Dedifferentiated amniotic fluid mesenchymal stem cell (primary cell): ENCODE measurements at regions not wholly inside any gene's neighbourhood (a gene's known extent, or its start where the extent isn't known, plus 50 kb on each side); places are given as distances from the start of the nearest gene placed in this dataset.
"Not testable (repeated sequence)": the region's sequence is repeated elsewhere in the genome, so short reads cannot be mapped to it uniquely, and the experiment has no call there.

Source experiments
- DNase-seq: peaks from one replicate; pipeline ENCODE4 v3.0.0-alpha.2; 2016; ENCODE audit errors: extremely low spot score

DNA sequence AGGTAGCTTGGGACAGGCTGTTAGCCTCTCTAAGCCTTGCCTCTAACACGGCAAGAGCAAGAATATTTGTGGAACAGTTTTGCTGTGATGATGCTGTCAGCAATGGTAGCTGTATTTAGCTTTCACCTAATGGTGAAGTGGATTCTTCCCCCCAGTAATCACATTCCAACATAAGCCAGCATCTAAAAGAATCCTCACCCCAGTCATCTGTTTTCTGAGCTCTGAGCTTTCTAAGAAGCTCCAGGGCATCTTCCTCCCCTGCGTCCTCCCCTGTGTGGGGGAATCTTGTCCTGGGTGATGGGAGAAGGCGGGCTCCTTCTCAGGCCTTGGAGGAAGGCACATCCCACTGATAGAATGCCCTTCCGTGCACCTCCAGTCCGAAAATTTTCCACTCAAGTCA lies 367.6 kb downstream of the BRD1 start:
- no peak for DNase-seq

DNA sequence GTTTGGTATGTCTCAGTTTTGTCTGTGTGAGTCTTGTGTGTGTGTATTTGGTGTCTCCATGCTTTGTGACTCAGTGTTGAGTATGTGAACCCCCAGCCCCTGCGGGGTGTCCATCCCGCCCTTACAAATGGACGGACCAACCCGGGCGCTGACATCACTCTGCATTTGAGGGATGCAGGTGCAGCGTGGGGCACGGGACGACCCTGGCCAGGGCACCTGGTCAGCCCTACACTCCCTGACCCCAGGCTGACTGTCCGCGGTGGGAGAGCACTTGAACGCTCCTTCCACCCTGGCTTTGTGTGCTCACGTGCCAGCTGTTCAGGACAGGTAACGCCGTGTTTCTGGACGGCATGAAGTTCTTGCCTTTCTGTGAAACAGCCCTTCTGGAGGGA lies 369.0 kb downstream of the BRD1 start:
- DNase-seq = no peak

DNA sequence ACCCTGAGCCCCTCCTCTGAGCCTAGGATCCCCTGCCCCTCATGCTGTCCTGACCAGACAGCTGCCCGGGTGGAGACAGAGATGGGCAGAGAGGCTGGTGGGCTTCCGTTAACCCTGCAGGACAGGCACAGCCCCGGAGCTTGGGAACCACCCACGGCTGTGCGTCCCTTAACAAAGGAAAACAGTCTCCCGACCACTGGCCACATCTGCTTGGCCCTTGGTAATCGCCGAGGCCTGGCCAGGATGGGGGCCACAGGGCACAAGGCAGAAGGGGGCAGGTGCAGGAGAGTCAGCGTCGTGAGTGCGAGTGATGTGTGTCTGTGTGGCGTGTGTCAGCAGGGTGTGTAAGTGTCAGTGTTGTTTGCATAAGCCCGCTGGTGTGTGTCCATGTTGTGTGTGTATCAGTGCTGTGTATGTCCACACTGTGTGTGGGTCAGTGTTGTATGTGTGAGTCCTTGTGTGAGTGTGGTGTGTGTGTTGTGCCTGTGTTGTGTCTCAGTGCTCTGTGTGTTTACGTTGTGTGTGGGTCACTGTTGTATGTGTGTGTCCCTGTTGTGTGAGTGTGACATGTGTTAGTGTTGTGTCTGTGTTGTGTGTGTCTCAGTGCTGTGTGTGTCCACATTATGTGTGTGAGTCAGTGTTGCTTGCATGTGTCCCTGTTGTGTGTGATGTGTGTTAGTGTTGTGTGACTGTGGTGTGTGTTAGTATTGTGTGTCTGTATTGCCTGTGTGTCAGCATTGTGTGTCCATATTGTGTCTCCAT lies 369.5 kb downstream of the BRD1 start:
- no peak for DNase-seq

DNA sequence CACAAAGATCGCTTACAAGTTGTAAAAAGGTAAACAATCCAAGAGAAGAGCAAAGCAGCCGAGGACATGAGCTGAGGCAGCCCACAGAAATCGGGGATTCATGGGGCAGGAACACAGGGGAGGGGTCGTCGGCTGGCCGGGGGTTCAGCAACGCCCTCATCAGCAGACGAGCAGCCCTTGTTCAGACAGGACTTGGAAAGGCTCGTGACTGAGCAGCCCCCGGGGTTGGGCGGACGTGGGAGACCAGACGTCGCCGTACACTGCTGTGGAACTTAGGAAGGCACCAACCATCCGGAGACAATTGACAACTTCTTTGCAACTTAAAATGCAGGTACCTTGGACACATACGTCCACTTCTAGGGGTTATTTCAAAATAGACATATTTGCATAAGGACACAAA lies 370.5 kb downstream of the BRD1 start:
- DNase-seq = no peak

DNA sequence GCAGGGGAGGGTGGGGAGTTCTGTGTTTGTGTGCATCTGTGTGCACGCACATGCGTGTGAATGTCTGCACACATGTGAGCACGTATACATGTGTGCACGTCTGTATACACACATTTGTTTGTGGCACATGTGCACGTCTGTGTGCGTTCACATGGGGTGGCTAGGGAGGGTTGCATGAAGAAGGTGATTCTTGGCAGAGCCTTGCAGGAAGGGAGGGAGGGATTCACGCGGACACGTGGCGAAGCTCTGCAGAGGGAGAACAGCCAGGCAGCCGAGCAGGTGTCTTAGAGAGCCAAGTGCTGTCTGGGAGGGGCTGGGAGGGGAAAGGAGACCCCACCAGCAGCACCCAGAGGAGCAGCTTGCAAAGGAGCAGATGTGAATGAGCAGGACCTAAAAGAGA lies 372.1 kb downstream of the BRD1 start:
- no peak for DNase-seq

DNA sequence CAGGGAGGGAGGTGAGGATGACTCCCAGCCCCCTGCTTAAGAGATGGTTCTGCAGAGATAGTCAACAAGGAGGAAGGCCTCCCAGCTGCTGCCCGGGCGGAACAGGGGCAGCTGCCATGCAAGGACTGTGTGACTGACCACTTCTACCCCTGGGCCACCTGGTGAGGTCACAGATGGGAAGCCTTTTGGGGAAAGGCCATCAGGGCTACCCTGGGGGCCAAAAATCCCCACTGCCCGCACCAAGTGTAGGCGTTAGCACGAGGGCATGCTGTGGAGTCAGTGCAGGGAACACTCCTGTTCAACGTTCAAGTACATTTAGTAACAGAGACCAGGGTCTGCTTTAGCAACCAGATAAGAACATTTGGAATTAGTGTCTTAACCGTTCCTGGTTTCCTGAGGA lies 372.9 kb downstream of the BRD1 start:
- DNase-seq = no peak

DNA sequence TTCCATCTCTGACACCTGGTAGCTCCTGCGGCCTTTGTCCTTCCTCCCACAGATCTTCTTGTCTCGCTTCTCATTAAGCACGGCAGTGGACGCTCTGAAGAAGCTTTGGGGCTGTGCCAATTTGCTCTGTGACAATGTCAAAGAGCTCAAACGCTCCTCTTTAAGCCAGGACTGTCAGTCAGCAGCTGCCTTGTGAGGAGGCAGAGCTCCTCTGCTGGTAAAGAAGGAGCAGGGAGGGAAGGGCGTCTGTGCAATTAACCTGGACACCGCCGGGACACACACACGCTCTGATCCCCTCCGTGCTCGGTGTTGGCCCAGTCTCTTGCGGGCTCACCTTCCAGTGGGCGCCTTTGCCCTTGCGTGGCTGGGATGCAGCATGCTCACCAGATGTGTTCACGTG lies 373.9 kb downstream of the BRD1 start:
- DNase-seq = no peak

DNA sequence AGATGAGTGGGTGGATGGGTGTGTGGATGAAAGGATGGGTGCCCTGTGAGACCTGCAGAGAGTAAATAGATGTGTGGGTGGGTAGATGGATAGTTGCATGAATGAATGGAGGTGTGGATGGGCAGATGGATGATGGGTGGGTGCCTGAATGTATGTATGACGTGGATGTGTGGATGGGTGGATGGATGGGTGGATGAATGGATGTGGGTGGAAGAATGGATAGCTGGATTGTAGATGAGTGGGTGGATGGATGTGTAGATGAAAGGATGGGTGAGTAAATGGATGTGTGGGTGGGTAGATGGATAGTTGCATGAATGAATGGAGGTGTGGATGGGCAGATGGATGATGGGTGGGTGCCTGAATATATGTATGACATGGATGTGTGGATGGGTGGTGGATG lies 374.7 kb downstream of the BRD1 start:
- DNase-seq = not testable (repeated sequence)

DNA sequence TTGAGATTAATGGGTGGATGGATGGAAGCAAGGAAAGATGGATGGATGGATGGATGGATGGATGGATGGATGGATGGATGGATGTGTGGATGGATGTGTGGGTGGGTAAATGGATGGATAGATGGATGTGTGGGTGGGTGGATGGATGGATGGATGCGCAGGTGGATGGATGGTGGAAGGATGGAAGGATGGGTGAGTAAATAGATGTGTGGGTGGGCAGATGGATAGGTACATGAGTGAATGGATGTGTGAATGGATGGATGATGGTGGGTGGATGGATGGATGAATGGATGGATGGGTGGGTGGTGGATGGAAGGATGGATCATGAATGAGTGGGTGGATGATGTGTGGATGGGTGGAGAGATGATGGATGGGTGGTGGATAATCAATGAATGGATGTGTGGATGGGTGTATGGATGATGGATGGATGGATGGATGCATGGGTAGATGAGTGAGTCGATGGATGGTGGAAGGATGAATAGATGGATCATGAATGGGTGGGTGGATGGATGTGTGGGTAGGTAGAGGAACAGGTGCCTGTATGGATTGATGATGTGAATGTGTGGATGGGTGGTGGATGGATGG lies 375.2 kb downstream of the BRD1 start:
- no peak for DNase-seq

DNA sequence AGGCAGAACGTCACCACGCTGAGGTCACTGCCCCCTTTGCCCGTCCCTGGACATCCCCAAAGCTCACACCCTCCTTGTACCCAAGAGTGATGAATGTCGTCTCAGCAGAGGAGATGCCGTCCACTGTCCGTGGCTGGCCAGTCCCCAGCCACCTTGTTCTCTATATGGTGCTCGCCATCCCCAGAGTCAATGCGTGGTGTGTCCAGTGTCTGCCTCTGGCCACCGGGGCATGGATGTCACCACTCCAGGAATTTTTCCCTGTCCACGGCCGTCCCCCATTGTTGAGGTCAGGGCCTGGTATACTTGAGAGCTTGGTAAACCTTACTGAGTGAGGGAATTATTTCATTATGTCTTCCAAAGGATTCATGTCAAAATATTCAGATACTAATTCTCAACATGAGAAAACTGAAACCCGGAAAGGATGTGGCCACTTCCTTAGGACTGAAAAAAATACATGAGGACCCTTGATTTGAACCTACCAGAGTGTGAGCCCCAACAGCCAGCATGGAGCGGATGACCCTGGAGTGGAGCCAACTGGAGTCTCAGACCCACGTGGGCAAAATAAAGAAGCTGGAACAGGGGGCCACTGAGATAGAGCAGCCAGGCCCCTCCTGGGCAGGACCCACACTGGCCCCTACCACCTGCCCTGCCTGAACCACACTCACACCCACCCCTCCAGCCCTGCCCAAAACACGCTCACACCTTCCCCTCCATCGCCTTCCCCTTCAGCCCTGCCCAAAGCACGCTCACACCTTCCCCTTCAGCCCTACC lies 376.4 kb downstream of the BRD1 start:
- no peak for DNase-seq

DNA sequence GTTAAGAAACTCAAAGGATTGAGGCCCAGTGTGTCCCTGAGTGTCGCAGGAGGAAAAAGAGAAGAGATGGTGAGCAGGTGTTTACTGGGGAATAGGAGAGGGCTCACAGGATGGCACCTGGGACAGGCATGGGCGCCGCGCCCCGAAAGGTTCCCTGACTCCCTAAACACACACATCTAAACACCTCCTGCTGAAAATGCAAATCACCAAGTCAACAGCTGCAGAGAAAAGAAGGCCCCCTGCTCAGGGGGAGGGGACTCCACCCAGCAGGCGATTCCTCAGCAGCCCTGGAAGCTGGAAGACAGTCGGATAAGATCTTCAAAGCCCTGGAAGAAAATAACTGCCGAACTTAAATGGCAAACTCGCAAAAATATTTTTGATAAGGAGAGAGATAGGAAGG lies 377.2 kb downstream of the BRD1 start:
- no peak for DNase-seq

DNA sequence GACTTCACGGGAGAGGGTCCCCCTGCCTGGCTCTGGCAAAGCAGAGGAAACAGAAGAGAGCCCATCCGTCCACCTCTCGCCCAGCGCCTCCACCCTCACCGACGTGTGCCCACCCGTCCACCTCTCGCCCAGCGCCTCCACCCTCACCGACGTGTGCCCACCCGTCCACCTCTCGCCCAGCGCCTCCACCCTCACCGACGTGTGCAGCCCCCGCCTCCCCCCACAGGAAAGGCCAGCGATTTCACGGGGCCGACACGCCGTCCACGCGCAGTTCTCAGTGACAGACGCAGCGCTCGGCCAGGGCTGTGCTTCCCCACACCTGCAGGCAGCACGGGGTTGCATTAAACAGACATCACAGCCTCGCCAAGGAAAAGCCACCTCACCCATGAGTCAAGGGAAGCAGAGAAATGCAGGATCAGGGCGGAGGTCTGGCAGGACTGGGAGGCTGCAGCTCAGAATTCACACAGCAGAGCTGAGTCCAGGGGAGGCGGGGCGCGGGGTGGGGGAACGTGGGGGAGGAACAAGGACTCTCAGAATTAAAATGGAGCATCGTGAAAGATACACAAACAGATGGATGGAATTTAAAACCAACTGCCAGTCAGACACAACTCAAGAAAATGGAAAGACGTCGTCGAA lies 377.7 kb downstream of the BRD1 start:
- DNase-seq = no peak

DNA sequence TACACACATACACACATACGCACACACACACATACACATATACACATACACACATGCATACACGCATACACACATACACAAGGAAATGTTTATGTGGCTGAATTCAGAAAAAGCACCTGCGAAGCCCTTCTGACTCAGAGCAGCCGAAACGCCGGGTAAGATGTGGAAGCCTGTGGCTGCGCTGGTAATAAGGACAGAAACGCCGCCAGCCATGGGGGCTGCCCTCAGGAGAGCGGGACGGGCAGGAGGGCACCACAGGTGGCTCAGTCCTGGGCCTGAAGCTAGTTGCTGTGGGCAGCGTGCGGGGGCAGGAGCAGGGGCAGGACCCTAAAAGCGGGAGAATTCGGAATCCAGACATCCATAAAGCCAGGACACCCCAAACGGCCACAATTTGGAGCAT lies 378.3 kb downstream of the BRD1 start:
- DNase-seq = no peak

DNA sequence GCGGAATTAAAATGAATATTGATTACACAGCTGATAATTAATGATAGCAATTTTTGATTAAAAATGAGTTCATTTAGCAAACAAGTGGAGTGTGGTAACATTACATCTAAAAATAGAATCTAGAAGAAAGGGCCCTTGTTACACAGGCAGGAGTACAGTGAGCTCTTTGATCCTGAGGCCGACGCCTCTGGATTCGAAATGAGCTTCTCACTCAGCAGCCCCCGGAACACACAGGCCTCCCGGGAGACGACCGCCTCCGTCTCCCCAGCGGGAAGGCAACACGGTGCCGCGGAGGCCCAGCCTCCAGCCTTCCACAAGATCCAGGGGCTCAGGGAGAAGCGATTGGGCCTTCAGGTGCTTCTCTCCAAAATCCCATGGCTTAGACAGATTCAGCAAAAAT lies 379.1 kb downstream of the BRD1 start:
- DNase-seq = no peak

DNA sequence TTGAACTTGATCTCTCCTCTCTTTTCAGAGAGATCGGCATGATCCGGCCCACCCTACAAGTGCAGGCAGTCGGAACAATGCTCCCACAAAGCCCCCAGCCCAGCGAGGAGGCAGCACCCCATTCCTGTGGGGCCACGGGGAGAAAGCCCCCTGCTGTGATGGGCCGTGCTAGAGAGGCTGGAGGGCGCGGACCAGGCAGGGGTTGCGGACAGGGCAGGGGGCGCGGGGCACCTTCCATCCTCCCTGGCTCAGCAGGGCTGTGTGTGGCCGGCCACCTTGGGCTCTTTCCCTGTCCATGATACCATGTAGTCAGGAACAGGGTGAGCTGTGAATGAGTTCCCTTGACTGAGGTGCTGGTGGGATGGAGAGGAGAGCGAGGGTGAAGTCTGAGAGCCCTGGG lies 379.8 kb downstream of the BRD1 start:
- DNase-seq = no peak

DNA sequence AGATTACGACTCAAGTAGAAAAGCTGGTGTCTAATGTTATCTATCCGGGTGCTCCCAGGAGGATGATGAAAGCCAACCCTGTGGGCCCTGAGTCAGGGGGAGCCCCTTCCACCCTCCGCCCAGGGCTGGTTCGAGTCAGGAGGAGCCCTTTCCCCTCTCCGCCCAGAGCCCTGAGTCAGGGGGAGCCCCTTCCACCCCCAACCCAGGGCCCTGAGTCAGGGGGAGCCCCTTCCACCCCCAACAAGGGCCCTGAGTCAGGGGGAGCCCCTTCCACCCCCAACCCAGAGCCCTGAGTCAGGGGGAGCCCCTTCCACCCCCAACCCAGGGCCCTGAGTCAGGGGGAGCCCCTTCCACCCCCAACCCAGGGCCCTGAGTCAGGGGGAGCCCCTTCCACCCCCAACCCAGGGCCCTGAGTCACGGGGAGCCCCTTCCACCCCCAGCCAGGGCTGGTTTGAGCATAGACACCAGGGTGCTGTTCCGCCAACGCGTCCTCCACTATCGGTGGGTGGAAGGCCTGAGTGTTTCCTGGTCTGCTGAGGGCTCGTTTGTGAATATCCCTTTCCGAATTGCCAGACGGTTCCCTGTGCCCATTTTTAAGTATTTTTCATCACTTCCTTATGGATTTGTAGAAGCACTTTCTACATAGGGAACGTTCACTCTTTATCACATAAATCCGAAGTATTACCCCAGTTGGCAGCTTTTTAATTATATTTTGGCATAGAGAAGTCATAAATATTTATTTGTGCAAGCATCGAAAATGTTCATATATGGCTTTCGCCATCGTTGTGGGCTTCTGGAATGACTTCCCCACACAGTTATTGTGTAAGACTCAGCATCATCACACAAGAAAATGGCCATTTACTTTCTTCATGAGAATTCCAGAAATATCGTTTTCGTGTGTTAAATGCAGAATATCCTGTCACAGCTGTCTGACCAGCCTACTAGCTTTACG lies 380.6 kb downstream of the BRD1 start:
- DNase-seq = no peak

DNA sequence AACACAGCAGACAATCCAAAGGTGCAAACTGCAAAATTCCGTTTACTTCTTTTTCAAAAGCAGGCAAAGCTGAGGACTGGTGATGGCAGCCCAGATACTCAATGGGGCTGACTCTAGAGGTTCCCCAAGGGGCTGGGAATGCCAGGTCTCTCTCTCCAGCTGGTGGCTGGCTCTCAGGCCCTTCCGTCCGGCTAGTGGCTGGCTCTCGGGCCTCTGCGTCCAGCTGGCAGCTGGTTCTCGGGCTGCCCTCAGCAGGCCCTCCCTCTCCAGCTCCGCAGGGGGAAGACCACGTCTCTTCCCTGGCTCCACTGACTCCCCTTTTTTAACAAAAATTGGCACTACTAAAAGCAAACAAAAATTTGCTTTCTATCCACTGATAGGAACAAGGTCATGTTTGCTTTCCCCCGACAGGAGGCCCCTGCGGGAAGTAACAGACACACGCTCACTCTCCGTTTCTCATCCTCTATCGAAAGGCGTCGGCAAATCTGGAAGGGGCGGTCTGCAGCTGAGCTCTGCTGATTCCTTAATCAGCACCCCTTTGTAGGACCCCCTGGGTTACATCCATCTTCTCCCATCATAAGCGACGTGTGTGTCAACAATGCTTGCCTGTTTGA lies 381.4 kb downstream of the BRD1 start:
- DNase-seq = no peak

DNA sequence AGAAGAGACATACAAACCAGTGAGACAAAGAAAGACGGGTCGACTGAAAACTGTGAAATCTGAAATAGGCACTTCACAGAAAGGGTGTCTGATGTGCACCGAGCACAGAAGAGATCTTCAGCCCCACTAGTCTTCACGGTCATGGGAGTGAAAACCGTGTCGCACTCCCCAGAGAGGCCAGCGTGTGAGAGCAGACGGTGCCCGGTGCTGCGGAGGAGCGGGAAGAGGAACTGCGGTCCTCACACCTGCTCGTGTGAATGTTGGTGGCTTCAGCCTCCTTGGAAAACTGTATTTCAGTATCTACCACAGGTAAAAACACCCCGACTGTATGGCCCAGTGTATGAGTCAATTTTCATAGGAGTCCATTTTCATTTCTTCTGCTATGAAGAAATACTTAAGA lies 382.9 kb downstream of the BRD1 start:
- DNase-seq = no peak

DNA sequence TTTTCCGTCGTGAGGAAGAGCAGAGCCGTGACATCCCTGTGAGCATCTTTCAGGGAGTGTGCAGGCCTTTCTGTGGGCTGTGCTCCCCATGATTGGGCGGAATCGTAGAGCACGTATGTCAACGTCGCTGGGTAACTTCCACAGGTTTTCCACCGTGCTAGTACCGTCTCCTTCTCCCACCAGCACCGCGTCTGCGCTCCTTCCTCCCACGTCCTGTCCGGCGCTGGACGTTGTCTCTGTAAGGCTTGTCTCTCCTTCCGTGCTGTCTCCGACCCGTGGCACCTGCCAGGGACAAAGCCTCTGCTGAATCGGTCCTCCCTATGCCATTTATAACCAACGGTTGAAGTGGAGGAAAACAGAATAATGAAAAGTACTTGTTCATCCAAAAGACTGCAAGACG lies 386.7 kb downstream of the BRD1 start:
- DNase-seq = no peak

DNA sequence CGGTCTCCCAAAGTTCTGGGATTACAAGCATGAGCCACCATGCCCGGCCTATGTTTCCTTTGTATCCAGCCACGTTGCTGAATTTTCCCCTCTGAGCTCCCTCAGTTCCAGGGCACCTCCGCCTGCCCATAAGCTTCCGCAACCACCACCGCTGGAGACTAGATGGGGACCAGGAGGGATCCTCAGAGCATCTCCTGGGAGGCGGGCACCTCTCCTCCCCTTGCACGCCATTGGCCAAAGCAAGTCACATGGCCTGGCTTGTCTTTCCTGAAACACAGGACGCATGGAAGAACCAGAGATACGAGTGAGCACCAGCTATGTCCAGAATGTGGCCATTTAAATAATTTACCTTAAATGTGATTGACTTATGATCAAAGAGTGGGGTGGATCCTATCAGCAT lies 388.3 kb downstream of the BRD1 start:
- DNase-seq = no peak

DNA sequence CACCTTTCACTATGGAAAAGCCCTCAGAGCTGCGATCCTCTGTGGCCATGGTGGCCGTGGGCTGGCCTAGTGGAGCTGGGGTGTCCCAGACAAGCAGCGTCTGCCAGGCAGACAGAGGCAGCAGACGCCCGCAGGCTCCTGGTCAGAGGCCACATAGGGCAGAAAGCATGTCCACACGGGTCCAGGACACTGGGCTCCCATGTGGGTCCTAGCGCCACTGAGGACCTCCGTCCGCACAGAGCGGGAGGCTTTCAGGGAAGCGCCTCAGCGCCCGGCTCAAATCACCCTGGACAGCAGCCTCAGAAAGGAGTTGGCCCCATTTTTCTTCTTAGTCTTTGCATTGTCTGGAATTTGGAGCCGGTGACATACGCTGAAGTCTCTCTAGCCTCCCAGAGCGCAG lies 389.7 kb downstream of the BRD1 start:
- DNase-seq = no peak
